ENCODE measurements at regions not wholly inside any gene's neighbourhood (a gene's known extent, or its start where the extent isn't known, plus 50 kb on each side); places are given as distances from the start of the nearest gene placed in this dataset.

DNA sequence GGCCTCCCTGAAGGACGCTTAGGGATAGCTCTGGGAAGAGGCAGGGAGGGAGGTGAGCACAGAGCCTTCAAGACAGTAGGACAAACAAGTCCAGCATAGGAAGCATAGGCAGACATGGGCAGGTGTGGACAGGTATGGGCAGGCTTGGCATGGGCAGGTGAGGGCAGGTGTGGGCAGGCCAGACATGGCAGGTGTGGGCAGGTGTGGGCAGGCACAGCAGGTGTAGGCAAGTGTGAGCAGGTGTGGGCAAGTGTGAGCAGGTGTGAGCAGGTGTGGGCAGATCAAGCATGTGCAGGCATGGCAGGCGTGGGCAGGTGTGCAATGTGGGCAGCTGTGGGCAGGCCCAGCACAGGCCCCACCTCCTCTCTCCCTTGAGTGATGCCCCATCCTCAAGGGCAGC lies 148.8 kb upstream of the ZMIZ1 start:
- TF ChIP-seq, protein P1, sequence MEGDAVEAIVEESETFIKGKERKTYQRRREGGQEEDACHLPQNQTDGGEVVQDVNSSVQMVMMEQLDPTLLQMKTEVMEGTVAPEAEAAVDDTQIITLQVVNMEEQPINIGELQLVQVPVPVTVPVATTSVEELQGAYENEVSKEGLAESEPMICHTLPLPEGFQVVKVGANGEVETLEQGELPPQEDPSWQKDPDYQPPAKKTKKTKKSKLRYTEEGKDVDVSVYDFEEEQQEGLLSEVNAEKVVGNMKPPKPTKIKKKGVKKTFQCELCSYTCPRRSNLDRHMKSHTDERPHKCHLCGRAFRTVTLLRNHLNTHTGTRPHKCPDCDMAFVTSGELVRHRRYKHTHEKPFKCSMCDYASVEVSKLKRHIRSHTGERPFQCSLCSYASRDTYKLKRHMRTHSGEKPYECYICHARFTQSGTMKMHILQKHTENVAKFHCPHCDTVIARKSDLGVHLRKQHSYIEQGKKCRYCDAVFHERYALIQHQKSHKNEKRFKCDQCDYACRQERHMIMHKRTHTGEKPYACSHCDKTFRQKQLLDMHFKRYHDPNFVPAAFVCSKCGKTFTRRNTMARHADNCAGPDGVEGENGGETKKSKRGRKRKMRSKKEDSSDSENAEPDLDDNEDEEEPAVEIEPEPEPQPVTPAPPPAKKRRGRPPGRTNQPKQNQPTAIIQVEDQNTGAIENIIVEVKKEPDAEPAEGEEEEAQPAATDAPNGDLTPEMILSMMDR (IDR thresholded peaks at IDR 0.05) = no peak
- TF ChIP-seq EP300 (IDR thresholded peaks at IDR 0.05) (no peak), POLR2A (IDR thresholded peaks at IDR 0.05) (no peak)

All from suprapubic skin (tissue), 3 donors.